ENCODE measurements at regions not wholly inside any gene's neighbourhood (a gene's known extent, or its start where the extent isn't known, plus 50 kb on each side); places are given as distances from the start of the nearest gene placed in this dataset.
"Not testable (repeated sequence)": the region's sequence is repeated elsewhere in the genome, so short reads cannot be mapped to it uniquely, and the experiment has no call there.

DNA sequence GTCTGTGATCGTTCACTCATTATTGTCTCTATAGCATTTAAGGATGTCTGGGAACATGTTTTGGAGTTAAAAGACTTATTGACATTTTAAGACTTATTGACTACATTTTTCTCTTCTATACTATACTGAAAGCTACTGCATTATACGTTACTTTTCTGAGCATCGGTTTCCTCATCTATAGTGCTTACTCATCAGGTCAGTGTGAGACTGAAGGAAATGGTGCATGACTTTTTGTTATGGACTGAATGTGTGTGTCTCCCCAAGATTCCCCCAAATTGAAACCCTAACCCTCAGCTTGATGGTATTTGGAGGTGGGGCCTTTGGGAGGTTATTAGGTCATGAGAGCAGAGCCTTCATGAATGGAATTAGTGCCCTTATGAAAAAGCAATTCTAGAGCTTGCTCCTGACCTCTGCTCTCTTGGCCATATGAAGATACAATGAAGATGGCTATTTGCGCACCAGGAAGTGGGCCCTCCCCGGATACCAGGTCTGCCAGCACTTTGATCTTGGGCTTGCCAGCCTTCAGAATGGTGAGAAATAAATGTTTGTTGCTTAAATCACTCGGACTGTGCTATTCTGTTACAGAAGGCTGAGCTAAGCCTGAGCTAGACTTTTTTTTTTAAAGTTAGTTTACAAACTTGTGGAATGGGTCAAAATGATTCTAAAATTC, 243.7 kb upstream of the RREB1 start:
- no peak for DNase-seq

DNA sequence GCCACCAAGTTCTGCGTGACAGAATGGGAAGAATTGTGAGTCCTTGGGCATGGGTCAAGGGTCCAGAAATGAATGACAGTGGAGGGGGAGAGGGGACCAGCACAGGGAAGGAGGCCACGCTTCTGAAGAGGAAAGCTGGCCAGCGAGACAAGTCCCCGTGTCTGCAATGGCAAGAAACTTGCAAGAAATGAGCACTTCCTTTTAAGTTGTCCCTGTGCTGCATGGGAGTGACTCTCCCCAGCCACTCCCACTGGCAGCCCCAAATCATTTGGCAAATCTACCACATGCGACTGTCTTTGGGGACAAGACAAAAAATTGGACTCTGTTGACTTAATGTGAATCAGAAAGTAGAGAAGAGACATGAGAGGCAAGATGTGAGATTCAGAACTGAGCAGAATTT, 242.2 kb upstream of the RREB1 start:
- DNase-seq: no peak

DNA sequence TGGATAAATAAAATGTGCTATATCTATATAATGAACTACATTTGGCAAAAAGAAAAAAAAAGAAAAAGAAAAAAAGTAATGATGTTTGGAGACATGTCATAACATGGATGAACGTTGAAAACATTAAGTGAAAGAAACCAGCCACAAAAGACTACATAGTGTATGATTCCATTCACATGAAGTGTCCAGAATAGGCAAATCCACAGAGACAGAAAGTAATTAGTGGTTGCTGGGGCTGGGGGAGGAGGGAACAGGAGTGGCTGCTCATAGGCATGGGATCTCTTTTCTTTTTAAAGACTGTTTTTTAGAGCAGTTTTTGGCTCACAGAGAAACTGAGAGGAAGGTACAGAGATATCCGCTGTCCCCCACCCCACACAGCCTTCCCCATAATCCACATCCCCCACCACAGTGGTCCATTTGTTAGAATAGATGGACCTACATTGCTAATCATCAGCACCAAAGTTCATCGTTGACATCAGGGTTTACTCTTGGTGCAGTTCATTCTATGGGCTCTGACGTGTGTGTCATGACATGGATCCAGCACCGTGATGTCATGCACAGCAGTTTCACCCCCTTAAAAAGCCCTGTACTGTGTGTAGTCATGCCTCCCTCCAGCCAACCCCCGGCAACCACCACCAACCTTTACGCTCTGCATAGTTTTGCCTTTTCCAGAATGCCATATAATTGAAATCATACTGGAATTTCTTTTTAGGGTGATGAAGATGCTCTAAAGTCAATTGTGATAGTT, 240.9 kb upstream of the RREB1 start:
- no peak for DNase-seq

DNA sequence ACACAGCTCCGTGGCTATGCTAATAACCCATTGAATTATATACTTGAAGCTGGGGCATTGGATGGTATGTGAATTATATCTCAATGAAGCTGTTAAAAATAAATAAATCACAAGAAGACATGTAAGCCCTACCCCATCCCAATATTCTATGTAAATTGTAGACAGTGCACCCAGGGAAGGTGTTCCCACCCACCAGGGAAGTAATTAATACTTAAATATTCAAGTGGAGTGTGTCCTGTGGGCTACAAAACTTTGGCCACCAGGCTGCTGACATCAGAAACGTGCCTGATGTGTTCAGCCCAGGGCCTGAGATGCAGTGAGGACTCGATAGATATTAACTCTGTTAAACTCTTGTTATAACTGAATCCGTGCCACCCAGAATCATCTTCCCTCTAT, 240.4 kb upstream of the RREB1 start:
- DNase-seq: no peak

DNA sequence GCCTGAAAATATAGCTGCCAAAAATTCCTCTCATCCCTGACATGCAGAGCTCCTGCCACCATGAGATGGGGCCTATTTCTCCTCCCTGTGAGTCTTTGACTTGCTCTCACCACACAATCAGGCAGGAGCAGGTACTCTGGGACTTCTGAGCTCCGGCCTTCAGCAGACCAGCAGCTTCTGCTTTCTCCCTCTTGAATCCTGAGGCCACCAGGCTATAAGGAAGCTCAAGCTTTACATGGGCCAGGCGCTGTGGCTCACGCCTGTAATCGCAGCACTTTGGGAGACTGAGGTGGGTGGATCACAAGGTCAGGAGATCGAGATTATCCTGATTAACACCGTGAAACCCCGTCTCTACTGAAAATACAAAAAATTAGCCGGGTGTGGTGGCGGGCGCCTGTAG, 238.7 kb upstream of the RREB1 start:
- DNase-seq: no peak

DNA sequence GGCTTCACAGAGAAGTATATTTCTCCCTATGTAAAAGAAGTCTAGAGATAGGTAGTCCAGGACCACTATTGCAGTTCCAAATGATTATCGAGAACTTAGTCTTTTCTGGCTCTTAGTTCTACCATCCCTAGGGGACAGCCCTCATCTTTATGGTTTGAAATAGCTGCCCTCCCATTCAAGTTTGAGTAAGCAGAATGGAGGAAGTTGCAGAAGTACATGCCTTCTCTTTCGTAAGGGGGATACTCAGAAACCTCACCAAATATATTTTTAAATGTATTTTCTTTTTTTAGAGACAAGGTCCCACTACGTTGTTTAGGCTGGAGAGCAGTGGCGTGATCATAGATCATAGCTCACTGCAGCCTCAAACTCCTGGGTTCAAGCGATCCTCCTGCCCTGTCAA, 236.8 kb upstream of the RREB1 start:
- no peak for DNase-seq

DNA sequence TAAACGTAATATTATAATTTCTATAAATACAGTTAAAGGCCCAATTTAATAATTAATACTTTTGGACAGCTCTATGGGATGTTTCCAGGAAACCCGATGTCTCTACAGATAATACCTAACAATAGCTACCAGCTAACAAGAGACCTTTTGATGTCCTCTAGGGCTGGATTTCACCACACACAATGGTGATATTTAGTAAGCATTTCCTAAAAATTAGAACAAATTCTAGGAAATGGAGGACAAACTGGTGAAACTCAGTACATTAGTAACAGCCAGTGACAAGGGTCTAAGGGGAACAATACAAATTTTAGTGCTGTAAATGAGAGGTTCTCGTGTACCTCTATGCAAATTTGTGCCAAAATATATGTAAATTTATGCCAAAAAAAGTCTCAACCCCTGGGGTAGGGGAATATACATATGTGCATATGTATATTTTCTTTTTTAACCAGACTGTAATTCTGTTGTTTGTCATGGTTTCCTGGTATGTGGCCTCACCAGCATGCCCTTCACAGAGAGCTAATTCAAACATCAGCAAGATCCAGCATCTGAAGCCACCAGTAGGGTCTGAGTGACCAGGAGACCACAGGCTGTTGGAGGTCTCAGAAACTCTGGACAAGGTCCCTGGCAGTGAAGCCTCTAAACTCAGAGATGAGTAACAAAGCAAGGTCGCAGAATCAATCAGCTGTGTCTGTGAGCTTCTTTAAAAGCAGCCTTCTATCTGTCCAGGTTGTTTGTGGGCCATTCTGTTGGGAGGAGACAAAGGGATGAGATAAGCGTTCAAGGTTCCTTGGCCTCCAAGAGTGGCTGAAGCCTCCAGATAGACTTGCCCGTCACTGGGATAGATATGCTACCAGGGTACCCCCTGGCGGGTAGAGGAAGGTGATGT, 235.1 kb upstream of the RREB1 start:
- DNase-seq: no peak

DNA sequence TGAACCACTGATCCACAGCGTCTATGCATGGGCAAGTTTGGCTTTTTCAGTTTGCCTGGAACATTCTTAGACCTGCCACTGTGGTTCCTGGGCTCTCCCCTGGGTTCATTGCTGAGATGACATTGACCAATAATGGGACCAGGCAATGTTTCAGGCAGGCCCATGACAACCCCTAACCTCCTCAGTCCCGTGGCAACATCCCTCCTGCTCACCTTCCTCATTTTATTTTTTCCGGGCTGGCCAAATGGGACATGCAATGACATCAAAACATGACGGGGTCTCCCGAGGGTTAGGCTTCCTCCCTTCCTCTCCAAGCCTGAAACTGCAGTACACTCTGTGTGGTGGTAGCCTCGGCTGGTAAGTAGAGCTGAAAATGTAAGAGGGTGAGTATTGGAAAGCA, 234.0 kb upstream of the RREB1 start:
- no peak for DNase-seq

DNA sequence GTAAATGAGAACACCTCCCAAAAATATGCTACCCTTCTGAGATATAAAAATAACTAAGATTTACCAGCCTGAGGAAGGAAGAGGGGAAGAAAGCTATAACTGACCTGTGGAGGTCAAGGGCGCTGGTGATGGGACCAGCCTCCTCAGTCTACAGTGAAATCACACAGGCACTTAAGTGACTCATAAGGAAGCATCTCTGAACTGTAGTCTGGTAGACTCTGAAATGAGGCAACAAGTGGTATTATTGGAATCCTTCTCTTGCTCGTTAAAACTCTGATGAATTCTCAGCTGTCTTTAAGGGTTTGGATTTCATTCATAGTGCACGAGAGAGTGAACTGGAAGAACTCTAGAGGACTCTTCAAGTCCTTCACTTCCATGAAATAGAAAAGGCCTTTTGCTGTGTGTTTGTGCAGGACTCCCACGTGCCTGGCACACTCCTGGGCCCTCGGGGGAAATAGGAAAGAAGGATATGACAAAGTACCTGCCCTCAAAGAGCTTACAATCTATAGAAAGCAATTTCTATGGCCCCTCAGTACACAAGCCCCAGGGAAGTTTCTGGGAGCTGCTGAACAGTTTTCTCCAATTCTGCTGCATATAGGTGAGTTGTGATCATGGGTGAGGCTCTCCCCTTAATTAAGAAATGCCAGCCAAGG, 231.8 kb upstream of the RREB1 start:
- no peak for DNase-seq

DNA sequence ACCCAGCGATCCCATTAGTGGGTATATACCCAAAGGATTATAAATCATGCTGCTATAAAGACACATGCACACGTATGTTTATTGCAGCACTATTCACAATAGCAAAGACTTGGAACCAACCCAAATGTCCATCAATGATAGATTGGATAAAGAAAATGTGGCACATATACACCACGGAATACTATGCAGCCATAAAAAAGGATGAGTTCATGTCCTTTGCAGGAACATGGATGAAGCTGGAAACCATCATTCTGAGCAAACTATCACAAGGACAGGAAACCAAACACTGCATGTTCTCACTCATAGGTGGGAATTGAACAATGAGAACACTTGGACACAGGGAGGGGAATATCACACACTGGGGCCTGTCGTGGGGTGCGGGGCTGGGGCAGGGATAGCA, 230.0 kb upstream of the RREB1 start:
- DNase-seq: not testable (repeated sequence)

DNA sequence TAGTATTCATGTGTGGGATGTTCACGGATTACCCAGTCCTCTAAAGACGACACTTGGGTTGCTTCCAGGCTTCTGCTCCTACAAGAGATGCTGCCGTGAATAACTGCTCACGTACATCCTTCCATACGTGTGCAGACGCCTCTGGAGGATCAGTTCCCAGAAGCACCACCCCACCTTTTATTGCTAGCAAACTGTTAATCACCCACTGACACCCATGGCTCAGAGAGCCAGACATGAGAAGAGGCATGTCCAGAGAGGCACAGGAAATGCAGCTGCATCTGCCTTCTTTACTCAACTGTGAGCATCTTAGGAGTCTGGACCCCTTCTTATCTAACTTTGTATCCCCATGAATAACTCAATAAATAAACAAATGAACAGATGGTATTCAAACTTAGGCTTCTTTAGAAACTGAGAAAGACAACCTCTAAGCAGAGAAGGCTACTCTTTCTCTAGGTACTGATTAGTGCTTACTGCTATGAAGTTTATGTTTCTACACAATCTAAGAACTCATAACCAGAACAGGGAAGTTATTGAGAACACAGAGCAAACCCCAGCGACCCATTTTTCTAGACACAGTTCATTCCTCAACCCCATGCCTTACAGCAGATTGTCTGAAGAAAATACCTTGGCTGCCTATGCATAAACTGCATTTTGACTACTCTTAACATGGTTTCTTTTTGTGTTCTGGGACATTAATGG, 228.7 kb upstream of the RREB1 start:
- peak in 1 of 56 donors; percentile 24 for DNase-seq

DNA sequence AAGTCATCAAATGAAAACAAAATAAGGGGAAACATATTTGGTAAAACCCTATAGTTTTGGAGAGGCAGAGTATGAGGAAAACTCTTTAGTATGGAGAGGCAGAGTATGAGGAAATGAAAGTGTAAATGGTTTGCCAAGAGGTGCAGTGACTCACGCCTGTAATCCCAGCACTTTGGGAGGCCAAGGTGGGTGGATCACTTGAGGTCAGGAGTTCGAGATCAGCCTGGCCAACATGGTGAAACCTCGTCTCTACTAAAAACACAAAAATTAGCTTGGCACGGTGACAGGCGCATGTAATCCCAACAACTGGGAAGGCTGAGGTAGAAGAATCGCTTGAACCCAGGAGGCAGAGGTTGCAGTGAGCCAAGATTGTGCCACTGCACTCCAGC, 228.2 kb upstream of the RREB1 start:
- not testable (repeated sequence) for DNase-seq

DNA sequence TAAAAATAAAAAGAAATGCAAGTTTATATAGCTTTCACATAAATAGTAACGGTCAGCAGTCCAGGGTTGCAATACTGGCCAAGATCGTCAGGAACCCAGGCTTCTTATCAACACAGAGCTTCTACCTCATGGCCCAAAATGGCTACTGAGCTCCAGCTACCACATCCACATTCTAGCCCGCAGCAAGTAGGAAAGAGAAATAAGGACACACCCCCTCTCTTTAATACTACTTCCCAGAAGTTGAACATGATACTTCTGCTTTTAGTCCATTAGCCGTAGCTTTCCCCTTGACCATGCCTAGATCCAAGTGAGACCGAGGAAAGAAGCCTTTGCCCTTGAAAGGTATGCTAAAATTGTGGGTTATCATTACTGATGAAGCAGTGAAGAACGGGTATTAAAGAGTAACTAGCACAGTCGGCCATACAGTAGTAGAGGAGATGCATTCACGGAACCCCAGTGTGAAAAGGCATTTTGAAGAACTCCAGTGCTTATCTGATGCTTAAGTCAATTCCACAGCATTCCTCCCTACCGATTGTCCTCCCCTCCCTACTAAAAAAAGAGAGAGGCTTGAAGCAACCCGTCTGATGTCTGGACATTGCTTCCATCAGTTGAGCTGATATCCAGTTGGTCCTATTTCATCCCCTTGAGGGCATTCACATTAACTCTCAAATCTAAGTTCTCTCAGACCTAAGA, 226.9 kb upstream of the RREB1 start:
- DNase-seq: no peak

DNA sequence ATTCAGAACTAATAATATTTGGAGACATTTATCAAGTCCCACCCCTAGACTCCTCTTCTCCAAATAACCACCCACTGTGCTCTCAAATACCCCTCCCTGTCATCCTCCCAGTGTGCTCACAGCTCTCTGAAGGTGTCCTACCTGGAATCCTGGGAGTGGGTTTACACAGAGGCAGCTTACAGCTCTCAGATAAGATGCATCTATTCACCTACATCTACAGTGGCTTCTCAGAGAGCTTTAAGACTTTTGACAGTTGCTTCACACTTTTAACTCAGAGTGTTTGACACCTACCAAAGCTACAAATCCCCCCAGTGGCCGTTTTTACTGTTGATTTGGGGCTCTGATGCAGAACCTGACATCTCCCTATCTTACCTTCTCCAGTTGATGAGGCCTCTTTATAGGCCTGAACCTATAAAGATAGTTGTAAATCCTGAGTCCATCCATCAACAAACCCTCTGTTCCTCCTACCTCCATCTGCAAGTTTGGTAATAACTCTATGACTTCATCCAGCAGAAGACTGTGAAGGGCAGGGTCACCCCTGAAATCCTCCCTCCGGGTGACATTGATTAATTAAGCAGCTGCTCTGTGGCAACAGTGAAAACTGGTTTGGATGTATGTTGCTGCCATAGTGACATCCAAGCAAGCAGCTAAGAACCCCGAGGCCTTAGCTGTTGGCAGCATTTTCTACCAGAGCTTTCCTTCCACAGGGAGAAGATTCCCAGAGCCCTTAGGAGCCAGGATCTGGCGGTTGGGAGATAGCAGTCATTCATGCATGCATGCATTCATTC, 226.1 kb upstream of the RREB1 start:
- no peak for DNase-seq

DNA sequence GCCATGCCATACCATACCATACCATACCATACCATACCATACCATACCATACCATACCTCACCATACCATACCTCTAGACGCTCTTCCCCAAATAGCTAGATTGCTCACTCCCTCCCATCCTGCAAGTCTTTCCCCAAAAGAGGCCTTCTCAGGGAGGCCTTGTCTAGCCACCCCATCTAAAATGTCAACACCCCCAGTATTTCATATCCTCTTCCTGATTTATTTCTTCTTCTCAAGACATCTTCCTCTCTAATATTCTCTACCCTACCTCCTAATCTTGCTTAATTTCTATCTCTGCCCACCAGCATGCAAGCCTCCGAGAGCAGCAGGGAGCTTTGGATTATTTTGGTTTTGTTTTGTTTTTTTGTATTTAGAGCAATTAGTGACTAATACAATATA, 225.2 kb upstream of the RREB1 start:
- no peak for DNase-seq

DNA sequence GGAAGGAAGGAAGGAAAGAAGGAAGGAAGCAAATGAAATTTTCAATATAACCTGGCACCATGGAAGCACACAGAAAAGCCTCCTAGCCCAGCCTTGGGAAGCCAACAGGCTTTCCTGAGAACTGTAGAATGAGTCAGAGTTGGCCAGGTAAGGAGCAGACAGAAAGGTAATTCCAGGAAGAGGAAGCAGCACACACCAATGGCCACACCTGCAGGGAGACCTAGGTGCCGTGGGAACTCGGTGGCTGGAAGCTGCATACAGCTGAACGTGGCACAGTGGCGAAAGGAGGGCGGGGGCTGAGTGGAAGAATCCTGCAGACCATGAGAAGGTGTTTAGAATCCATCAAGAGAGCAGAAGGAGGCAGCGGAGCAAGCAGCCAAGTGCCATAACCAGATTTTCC, 224.8 kb upstream of the RREB1 start:
- no peak for DNase-seq

DNA sequence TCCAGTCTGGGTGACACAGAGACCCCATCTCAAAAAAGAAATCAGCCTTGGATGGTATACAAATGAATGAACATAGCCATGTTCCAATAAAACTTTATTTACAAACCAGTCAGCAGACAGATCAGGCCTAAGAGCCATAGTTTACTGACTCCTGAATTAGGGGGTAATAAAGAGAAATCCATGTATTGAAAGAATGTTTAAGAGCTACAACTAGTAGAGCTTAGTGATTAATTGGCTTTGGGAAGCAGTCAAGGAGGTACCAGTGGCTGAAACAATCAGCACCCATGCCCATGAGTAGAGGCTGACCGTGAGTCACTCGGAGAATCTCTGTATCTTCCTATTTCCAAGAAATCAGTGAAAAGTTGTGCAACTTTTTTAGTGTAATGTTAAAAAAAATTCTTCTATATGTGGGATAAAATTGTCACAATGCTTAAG, 223.6 kb upstream of the RREB1 start:
- DNase-seq: no peak

DNA sequence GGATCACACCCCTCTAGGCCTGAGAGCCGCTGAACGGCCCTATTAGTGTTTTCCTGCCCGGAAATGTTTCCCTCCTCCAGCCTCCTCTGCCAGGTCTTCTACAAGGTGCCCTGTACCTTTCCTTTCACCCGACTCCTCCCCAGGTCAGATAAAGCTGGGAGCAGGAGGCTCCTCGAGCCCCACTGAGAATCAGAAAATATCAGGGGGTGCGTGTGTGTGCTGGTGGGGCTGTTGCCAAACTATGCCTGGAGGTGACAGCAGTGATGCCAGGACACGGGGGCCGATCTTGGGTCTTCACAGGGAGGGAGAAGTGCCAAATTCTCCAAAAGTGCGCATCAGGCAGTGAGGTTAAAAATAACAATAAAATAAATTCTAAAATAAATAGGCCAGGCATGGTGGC, 222.8 kb upstream of the RREB1 start:
- DNase-seq: no peak

DNA sequence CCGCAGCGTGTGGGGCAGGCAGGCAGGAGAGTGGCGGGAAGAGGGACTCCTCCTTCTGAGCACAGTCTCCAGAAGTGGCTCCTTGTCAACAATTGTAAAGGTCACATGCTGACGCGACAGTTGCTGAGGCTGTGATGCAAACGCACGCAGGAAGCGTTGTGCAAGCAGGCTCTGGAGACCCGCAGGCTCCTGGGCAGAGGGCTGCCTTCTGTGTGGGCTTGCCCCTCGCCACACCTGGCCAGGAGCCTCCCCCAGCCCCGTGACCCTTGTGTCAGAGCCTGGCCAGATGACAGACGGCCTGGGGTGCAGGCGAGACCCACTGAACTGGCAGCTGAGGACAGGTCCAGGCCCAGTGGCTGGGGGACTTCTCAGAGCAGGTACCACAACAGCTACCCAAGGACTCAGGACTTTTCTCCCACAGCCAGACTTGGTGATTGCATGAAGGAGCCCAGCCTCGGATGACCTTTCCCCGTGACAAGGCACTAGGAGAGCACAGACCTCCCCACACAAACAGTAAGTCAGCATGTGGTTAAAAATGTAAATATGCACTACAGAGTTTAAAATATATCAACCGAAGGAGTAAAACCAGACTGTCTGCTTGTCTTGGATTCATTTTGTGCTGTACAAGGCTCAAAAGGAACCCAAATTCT, 222.1 kb upstream of the RREB1 start:
- peak in 30 of 56 donors; percentile 5 to 53 (median 24) for DNase-seq

Data from amygdala (tissue), 56 donors.